GM18507 (cell line): ENCODE measurements at regions not wholly inside any gene's neighbourhood (a gene's known extent, or its start where the extent isn't known, plus 50 kb on each side); places are given as distances from the start of the nearest gene placed in this dataset.
A peak's percentile ranks its signal among the peaks of the same experiment; 100 is the strongest.

Experiments
- DNase-seq: peaks from one replicate; pipeline ENCODE4 v3.0.0; 2011; ENCODE audit warnings: low read depth; ENCODE audit not compliant: insufficient read length; ENCODE audit errors: extremely low spot score
- FAIRE-seq: peaks from 2 replicates; lab custom pipeline; 2011; peaks lifted over from hg19 to GRCh38; lab: Jason Lieb, UNC

DNA sequence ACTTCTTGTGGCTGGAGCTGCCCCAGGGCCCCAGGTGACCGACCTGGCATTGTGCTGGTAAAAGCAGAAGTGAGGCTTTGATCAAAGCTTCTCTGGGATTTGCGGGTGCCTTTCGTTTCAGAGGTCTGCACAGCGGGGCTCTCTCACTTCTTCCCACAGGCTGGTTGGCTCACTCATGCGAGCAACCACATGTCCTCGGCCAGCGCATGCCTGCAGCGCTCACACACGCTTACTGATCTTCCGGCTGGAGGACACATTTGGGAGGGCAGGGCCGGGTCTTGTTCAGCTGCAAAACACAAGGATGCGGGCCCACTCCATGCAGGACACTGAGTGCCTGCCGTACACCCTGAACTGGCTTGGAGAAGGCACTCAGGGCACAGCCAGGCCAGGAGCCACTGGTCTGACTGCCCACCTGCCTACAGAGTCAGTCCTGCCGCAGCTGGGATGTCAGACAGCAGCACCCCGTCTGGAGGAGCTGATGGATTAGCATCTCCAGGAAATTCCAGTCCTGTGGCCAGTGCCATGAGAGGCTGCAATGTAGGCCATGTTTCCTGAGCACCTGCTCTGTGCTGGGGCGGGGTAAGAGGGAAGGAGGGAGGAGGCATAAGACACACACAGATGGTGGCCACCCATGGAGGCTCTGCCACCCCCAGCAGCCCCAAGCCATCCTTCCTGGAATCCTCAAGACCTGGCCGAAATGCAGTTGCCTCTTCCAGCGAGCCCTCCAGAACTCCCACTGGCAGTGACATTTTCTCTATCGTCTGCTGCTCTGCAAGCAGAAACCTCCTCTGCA is 1383.2 kb downstream of the BRD1 start:
- FAIRE-seq: peak; percentile 72

DNA sequence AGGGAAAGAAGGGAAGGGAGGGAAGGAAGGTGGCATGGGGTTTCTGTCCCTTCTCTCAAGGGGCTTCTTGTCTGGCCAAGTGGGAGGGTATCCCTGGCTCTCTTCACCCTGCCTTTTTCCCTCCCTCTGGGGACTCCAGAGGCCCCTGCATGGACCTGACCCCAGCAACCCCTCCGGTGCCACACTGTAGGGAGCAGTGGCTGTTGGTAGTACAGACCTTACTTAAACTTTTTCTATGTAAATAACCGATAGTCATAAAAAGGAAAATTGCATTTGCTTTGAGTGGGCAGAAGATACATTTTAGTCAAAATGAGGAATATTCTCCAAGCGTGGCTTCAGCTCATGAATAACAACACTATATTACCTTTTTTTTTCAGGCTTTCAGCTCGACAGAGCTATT is 1384.0 kb downstream of the BRD1 start:
- FAIRE-seq (no peak), DNase-seq (no peak)

More for the DNA sequence above, 1383.2 kb downstream of the BRD1 start:
- peak; percentile 35 for DNase-seq

DNA sequence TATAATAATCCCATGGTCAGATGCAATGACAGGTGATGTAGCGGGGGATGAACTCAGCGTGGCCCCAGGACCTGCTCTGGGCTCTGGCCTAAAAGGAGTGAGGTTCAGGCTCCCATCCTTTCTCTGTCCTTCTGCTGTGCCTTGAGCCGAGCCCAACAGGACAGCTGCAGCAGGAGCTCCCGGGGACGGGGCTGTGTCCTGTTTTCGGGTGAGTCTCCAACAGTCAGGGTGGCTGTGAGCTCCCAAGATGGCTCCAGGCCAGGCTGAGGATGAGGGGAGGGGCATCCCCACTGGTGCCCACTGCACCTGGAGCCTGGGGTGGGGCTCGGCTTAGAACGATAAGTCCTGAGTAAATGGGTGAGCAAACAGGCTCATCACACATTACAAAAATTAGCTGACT is 1385.0 kb downstream of the BRD1 start:
- FAIRE-seq: no peak
- no peak for DNase-seq

DNA sequence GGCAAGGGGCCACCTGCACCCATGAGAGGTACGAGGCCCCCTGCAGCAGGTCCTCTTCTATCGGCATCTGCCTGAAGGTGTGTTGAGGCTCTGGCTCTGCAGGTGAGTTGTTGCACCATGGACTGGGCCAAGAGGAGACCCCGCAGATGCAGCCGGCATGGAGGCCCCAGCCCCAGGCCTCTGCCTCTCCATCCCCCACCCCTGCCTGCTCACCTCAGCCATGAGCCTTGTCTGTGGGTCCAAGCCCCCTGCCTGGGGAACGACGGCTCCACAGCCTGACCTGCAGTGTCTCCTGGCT is 1386.2 kb downstream of the BRD1 start:
- FAIRE-seq (no peak), DNase-seq (no peak)

DNA sequence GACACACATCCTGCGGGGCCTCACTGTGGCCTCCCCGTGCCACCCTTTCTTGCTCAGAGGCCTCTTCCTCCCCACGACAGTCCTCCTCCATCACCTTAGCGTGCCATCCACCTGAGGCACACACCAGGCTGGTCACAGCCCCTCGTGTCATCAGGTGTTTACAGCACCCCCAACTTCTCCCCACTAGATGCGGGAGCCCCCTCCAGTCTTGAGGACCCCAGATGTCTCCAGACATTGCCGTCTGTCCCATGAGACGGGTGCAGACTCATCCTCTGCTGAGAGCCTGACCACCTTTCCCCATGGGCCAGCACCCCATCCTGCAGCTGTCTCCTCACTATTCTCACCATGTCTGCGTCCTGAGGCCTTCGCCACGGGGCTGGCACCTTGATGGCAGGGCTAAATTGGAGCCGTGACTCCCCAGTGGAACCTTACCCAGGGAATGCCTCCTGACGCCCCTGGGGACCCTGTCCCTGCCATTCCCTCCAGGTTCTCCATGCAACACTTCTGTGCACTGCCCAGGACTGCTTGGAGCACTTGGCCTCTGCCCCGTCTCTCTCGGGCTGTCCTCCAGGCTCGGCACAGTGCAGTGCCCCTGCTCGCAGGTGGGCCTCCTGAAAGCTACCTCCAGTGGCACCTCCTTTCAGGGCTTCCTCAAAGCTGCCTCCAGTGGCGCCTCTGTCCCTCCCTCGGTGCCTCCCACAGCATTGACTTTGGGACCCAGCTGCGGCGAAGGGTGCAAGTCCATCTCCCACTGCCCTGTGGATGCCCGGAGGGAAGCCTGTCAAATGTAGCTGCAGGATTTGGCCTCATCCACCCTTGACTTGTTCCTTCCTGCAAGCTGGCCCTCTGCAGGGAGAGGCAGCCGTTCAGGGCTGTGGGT is 1386.8 kb downstream of the BRD1 start:
- DNase-seq (no peak), FAIRE-seq (no peak)

GRCh38 chr22:48440176-48440575 is 1387.5 kb downstream of the BRD1 start:
- FAIRE-seq: no peak
- no peak for DNase-seq

DNA sequence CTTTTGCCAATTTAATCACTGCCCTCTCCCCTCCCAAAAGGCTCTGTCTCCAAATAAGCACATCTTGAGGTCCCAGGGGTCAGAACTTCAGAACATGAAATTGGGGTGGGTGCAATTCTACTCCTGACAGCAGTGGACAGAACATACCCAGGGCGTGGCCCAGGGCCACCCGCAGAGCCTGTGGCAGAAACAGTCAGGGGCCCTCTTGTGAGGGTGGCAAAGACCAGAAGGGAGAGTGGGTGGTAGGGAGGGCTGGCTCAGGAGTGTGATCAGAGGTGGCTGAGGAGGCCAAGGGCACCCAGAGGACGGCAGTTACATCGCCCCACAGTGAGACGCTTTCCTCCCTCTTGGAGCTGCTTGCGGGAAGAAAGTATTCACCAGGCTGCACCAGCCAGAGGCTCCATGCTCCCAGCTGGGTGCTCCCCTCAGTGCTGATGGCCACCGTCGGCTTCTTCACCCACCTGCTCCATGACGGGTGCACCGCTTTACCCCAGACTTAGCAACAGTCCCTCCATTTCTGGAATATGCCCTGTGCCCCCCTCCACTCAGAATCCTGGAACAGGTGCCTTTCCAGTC is 1388.0 kb downstream of the BRD1 start:
- FAIRE-seq: no peak

GRCh38 chr22:48438800-48439559 is 1388.7 kb downstream of the BRD1 start:
- DNase-seq: no peak
- FAIRE-seq: no peak

More for the DNA sequence above, 1388.0 kb downstream of the BRD1 start:
- DNase-seq: no peak

DNA sequence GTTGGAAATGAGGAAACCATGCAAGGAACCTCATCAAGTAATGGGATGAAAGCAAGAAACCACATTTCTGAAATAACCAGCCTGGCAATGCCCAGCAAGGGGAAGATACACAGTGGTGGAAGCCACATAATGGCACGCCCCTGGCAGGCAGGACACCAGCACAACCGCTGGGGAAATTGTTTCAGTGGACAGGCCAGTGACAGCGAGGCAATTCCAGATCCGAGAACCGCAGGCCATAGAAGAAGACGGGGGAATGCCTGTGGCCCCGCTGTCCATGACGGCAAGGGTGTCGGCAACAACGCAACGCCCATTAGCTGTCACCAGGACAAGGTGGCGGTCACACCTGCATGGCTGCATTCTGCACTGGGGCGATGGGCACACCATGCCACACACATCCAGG is 1389.6 kb downstream of the BRD1 start:
- FAIRE-seq (no peak), DNase-seq (no peak)

- FAIRE-seq (no peak), DNase-seq (no peak)
Measured at GRCh38 chr22:48436201-48436931, 1391.3 kb downstream of the BRD1 start.

DNA sequence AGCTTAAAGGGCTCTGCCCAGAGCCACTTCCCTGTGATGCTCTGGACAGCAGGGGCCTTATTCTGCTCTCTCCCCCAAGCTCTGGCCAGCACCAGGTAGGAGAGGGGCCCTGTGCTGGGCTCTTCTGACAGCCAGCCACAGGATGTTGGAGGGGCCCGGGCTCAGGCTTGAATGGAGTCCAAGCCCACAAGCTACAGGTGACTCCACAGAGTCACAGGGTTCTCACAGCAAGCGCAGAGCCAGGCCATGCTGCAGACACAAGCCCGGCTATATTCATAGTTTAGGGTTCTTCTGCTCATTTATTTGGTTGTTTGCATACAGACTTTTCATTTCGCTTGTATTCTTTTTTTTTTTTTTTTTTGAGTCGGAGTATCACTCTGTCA is 1392.8 kb downstream of the BRD1 start:
- no peak for DNase-seq
- no peak for FAIRE-seq

DNA sequence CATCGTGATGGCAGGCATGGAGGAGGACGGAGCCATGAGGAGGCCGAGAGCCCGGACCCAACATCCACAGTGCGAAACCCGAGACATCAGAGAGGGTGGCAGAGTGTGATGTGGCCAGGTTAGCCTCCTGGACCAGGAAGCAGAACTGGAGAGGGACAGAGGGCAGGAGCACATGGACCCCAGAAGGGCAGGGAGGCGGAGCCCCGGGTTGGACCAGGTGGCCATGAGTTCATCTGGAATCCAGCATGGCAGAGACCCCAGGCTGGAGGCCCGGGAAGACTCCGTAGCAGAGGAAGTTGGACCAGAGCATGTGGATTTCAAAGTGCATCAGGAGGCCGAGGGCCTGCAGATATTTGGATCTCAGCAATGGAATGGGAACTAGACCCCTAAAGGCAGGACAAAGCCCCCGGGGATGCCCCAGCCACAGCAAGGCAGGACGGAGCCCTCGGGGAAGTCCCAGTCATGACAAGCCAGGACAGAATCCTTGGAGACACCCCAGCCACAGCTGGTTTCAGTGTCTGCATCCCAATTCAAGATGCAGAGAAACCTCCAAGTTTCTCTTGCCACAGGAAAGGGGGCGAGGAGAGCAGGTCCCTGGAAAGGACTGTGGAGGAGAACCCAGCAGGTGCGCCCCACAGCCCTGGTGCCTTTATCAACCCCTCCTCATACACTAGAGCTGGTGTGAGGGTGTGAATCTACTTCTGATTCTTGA is 1393.4 kb downstream of the BRD1 start:
- FAIRE-seq (no peak), DNase-seq (no peak)

- DNase-seq (no peak), FAIRE-seq (no peak)
Measured at GRCh38 chr22:48433647-48434046, 1394.0 kb downstream of the BRD1 start.

DNA sequence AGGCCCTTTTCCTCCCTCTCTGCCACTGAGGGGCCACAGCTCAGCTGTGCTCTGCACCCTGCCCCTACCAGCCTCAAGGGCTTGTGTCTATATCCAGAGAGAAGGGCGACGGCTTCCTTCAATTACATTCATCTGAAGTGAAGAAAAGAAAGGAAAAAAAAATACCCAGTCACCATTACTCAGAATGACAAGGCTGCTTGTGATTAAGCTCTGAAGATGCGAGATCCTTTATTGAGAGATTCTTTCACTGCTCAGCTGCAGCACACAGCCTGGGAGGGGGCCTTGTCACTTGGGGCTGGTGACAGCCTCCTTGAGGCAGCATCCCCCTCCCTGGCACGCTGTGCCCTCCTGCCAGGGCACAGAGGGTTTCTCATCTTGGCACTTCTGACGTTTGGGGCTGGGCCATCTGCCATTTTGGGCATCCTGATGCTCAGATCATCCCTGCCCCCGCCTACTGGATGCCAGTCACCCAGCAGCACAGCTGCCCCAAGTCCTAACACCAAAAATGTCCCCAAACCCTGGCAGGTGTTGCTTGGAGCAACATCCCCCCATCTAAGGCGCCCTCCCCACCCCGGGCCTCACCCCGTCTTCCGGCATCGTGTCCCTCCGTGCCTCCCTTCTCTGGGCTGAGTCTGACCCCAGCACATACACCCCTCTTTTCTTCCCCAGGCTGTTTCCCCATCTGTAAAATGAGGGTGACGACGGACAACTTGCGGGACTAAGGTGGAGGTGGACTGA is 1394.7 kb downstream of the BRD1 start:
- no peak for FAIRE-seq
- no peak for DNase-seq

DNA sequence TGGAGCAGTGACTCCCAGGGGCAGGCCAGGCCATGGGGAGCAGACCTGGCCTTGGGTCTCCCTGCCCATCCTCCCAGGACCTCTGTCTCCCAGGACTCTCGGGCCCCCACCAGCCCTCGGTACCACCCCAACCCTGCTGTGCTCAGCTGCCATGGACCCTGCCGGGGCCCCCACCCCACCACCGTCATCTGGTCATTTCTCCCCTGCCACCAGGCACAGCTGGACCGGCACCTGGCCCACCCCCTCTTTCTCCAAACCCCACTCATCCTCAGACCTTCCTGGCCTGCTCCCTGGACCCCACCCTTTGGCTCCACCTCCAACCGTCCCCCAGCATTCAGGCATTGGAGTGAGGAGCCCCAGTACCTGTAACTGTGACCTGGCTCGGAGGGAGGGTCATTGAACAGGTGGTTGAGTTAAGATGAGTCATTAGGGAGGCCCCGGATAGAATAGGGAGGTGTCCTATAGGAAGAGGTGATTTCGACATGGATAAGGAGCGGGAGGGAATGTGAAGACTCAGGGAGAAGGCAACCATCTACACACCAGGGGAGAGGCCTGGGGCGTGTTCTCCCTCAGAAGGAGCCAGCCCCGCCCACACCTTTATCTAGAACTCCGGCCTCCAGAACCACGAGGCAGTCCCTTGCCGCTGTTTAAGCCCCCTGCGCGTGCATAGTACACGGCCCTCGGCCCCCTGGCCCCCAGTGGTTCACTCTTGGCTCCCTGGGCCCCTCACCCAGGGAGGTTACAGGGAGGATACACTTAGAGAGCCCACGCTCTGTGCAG is 1395.9 kb downstream of the BRD1 start:
- no peak for FAIRE-seq

DNA sequence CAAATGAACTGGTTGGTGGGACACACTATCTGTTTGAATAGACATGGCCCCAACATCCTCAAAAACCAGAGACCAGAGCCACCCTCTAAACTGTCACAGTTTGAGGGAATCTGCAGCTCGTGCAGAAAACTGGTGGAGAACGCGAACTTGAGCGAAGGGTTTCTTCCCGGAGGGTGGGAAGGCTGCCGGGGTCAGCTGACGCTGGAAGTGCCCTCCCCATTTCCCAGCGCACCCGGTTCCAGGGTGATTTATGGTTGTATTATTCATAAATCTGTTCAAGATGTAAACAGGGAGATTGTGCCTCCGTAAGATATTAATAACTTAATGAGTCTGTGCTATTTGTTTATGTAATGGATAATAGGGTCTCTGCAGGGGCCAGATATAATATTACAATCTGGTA is 1396.7 kb downstream of the BRD1 start:
- no peak for FAIRE-seq
- no peak for DNase-seq

More for the DNA sequence above, 1395.9 kb downstream of the BRD1 start:
- no peak for DNase-seq

- FAIRE-seq: no peak
- no peak for DNase-seq
Measured at GRCh38 chr22:48429446-48430020, 1398.1 kb downstream of the BRD1 start.
